GM19043 (cell line): ENCODE measurements at regions not wholly inside any gene's neighbourhood (a gene's known extent, or its start where the extent isn't known, plus 50 kb on each side); places are given as distances from the start of the nearest gene placed in this dataset.

Experiments used
- ATAC-seq: cut with Tn5 transposase; IDR thresholded peaks from one replicate; pipeline ENCODE4 v1.9.1; 2021; ENCODE audit warnings: low read depth; ENCODE audit not compliant: unreplicated experiment

DNA sequence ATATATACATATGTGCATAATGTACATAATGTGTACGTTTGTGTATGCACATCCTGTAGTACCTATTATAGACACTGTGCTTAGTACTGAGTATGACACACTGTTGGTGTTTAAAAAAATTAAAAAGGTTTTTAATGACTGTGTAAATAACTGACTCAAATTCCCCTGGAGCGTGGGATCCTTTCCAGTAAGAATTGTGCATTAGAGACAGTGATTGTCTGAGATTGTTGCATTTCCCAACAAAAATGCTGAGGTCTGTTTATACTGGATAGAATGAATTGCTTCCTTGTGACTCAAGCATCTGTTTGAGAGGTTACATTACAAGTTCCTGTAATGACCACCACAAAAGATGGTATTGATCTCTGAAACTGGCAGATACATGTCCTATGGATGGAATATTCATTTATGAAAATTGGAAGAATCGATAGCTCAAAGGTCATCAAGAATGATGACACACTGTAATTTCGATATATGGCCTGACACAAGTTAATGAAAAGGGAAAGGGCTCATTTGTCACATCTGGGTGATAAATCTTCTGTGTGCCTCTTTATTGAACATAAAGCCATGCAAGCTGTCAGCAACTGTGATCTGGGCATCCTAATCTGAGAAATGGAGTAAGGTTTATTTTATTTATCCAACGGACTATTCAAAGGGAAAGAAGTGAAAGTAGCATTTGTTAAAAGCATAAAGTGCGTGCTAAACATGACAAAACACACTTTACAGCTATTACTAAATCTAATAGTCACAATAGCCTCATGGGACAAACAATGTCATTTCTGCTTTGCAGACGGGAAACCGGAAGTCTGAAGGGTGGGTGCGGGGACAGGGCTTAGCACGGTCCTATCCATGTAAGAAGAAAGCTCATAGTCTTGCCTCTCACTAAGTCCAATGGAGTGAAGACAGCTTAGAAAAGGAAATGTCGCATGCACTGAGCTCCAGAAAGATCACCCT is 228.8 kb downstream of the CDH11 start:
- ATAC-seq: no peak

DNA sequence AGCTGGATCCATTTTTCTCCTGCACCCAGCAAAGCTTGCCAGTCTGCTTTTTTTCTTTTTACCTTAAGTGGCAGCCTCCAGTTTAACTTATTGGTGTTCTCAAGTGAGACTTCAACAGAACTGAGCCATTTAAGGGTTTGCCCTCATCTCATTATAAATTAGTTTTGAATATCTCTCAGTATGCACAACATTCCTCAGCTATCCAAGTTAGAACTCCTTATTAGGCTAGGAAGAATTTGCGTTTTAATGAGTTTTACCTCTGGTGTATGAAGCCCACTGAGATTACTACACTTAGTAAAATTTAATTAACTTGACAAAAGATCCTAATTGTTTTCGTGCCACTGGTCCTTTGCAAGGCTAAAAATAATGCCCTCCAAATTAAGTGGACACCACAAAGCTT is 232.4 kb downstream of the CDH11 start:
- ATAC-seq: no peak

DNA sequence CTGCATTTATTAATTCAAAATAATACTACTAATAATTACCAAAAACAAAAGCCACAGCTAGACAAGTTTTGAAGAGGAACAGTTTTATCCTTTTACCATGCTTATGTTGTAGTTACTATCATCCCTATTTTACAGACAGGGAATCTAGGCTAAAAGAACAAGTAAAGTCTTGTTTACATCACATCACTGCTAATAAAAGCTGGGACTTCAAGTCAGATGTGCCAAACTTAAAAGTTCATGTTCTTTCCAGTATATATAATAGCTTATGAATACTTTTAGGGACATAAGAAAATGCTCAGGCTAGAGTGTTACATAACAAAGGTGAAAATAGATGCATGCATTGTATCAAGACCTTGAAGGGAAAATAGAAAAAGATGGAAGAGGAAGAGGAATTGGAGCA is 234.2 kb downstream of the CDH11 start:
- no peak for ATAC-seq

DNA sequence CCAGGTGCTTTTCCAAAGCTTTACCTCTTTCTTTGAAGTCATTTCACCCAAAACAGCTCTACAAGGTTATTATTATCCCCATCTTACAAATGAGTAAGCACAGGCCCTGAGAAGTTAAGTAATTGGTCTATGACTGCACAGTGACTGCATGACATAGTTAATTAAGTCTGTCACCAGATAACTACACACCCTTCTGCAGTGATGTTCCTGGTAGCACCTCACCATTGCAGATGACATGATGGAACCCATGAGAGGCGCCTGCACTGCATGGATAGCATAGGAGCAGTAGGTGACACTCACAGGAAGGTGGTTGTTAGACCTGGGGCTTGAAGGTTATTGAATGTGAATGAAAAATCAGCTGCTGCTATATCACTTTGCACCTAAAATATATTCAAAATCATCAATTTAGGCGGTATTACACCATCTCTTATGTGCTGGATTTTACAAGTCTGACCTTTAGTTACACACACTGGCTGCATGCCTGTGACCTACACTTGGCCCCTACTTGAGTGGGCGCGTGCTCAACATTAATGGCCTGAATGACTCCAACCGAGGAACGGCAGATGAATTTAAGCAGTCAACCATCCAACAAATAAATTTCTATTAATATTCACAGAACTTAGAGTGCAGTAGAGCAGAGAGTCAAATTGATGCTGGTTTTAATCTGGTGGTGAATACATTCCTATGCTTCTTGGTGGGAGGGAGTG is 239.6 kb downstream of the CDH11 start:
- no peak for ATAC-seq

DNA sequence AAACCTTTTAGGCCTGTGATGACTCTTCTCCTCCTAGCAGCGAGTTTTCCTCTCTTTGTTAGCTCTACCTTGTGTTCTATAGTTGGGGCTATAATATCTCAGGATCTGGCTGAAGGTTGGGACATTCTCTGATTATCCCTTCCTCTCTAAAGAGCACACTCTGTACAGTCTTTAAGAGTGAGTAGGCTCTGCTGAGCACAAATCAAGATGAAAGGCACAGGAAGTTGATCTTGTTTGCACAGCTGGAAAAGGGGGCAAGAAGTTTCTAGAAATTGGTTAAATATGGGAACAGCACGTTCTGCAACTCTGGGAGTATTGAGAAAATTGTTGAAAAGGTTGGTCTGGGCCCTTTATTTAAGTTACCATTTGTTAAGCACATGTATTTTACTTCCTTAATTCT is 240.9 kb downstream of the CDH11 start:
- no peak for ATAC-seq

DNA sequence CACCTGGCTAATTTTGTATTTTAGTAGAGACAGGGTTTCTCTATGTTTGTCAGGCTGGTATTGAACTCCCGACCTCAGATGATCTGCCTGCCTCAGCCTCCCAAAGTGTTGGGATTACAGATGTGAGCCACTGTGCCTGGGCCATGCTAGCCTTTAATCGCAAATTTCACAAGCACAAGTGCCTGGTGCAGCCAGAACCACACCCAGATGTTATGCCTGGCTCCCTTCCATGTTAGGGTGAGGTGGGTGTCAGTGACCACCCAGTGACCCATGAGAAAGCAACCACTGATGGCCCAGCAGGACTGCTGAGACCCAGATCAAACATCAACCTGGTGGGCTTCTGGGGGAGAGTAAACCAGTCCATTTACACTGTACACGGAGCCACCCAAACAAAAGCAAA is 241.9 kb downstream of the CDH11 start:
- ATAC-seq: no peak

DNA sequence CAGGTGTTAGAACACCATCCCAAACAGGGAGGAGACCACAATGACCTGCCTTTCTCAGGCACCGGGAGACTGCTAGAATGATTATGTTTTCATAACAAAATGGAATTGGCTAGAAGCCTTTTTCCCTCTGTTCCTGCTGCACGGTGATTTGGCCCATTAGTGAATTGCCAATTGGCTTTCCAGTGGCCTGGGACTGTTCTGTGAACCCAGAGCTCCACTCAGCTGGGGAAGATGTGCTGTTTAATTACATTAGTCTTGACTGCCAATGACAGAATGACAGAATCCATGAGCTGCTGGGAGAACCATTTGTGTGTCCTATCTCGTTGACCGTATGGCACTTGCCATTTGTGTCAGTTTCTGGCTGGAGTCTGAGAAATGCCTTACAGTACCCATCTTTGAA is 242.9 kb downstream of the CDH11 start:
- no peak for ATAC-seq

DNA sequence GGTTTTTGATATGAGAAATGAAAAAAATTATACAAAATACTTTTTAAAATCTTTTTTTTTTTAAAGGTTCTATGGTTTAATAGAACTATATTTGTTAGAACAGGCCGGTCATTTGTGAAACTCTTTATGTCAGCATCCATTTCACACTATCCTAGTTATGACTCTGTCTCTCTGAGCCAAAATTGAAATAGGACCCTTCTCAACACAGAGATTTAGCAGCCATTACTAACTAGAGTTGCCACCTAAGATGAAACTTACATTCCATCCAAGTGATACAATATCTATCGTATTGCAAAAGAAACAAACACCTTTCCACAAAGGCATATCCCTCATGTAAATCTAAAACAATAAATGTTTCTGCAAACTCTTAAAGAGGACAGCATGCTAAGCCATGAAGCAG is 249.8 kb downstream of the CDH11 start:
- no peak for ATAC-seq

DNA sequence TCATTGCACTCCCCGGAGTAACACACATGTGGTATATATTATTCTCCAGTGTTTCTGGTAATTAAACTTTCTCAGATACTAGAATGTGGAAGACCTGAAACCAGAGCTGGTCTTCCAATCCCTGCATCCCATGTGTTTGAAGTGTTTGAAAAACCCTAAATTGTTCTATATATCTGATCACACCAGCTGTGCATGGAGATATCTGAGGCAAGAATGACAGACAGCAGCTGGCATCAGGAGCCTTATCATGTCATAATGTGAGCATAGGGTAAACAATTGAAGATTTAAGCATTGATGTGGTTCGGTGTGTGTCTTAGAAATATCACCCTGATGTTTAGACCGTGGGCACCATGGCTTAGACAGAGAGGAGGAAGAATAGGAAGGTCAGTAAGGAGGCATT is 251.0 kb downstream of the CDH11 start:
- no peak for ATAC-seq

DNA sequence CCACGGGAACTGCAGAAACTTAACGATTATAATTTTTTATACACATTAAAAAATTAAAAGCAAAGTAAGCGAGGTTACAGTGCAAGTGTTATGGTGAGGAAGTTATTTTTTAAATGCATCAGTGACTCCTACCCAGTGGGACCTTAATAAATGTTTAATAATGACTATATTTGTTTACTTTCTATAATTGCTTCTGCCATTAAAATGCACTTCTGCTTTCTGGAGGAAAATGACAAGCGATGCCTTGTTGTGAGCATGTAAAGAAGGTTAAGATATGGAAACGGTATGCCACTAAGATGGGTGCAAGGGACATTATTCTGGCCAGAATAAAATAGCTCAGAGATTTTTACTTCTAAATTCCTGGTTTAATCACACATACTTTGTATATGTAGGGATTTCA is 252.1 kb downstream of the CDH11 start:
- ATAC-seq: no peak

DNA sequence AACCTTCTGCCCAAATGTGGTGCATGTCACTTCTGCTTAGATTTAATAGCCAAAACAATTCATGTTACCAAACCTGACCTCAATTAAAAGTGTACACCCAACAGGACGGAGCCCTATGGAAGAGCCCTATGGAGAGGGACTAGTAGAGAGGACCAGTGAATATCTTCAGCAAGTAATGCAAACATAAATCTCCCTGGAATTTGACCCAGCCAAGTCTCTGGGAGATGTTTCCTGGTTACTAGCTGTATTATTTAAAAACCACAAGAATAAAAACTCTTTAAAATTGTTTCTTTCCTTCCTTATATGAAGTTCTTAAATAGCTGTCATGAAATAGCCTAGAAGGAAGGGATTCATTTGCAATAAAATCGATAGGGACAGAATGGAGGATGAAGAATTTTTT is 255.8 kb downstream of the CDH11 start:
- ATAC-seq: no peak

DNA sequence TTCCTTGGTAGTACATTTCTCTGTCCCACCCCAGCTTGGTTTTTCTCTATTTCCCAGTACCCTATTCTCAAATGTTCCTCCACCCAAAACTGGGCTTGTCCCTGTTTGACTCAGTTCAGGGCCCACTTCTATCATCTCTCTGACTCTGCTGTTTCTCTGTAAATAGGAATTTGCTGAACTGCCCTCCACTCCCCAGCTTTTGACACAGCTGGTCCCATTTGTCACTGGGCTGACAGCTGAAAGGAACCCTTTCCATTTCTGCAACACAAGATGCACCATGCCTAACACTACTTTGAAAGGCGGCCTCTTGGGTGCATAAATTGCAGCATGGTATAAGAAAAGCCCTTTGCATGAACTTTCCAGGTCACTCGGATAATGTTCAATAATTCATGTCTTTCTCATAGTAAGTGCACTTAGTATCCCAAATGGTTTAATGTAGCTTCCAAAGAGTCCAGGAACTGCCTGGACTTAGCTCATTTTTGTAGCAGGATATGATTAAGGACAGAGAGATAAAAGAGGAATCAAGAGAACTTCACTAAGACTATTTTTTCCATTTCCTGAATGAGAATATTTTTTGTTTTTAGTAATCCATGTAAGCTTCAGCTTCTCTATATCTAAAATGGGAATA is 256.7 kb downstream of the CDH11 start:
- no peak for ATAC-seq

DNA sequence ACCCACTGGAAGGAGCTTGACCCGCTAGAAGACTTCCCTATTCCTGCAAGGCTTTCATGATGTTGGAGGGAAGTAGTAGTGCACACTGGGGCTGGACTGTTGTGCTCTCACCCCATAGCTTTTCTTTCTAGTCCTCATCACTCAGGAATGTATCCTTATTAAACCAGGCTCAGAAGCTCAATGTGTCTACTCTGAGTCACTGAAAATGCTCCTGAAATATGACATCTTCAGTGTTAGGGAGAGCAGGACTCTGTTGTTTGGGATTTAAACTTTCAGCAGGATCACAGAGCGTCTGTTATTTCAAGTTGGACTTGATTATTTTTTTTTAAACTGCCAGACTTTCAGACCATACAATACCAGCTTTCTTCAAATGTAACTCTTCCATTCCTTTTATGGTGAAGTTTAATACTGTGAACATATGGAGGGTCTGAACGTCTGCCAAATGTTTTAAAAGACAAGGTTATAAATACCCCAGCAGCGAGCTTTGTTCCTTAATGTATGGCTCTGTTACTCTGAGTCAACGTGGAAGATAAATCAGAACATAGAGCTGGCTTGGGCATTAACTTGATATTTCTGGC is 257.5 kb downstream of the CDH11 start:
- ATAC-seq: no peak

DNA sequence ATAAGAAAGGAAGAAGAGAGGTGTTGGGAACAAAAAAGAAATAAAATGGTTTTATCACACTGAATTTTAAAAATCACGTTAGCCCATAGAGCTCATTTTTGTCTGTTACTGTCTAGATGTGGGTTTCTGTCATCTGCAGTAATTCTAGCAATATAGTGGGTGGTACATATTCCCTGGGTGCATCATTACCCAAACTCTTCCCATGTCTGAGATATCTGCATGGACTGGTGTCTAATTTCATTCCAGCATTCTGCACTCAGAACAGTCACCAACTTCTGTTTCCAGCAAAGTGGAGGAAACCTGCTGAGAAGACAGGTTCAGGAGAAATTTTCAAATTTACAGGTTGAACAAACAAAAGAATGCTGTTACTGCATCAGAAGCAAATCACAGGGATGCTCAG is 263.8 kb downstream of the CDH11 start:
- no peak for ATAC-seq

DNA sequence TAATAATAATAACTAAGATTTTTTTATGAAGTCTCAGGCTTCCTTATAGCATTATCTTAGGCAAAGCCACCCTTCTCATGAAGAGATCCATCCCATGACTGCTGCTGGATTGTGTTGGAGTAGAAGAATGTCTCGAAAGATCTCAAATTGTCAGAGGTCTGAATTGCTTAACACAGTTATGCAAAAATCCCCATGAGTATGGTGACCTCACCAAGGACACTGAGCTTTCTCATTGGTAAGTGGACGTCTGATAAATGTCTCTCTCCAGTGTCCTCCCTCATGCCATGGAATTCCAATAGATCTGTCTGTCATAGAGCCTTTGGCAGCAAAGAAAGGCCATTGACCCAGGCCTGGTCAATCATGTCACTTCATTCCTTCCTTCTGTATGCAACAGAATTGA is 264.5 kb downstream of the CDH11 start:
- no peak for ATAC-seq

DNA sequence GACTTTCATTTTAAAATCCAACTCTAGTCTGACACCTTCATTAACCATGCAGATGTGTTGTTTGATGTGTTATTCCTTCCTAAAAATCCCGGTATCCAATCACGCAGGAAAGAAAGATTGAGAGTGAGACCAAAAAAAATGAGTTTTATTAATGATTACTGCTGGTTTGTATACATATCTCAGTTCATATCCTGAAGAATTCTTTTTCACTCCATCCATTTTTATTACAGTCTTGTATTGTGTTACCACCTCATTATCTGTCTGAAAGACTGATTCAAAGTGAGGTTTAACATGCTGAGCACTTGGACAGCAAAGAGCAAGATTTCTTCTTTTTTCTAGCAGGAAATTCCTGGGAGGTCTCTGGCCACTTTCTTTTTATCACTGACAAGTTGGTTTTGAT is 268.3 kb downstream of the CDH11 start:
- no peak for ATAC-seq

DNA sequence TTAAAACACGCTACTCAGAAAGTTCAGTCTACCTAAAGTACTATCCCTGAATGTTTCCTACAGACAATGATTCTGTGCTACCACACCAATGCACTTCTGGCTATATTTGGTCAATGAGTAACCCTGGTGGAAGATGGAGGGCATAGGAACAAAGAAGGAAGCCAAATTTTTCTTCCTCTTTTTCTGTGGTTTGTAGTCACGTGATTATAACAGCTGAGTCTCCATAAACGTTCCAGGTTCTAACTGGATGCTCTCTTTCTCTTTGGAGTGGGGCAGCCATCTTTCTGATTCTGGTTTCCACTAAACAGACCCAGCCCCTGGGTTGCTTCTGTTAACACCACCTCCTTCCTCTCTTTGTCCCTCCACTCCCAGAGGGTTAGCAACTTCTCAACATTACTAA is 274.9 kb downstream of the CDH11 start:
- ATAC-seq: no peak

DNA sequence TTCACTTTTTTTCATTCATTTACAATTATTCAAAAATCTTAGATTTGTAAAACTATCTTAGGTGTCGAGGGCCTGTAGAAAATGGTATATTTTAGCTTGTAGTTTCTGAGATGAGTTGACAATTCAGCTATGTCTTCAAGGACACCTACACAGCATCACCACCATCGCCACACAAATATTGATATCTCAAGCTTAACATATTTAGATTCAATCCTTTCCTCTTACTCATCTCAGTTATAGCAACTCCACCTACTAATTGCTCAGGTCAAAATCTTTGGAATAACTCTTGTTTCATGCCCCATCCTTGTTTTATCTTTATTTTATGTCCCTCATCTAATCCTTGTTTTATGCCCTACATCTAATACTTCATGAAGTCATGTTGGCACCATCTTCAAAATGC is 276.8 kb downstream of the CDH11 start:
- no peak for ATAC-seq

DNA sequence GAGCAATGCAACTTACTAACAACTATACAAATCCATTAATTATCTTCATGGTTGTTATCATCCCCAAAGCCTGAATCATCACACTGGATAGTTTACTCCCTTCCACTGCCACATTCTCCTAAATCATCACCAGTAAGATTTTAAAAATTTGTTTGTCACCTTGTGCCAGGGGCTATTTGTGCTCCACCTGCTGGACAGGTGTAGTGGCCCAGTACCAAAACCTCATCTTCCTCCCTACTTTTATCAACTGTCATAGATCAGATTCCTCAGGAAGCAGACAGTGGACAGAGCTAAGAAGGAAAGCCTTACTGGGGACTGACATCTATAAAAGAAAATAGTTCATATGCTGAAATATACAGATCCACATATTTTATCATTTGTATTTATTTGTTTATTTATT is 280.4 kb downstream of the CDH11 start:
- no peak for ATAC-seq

DNA sequence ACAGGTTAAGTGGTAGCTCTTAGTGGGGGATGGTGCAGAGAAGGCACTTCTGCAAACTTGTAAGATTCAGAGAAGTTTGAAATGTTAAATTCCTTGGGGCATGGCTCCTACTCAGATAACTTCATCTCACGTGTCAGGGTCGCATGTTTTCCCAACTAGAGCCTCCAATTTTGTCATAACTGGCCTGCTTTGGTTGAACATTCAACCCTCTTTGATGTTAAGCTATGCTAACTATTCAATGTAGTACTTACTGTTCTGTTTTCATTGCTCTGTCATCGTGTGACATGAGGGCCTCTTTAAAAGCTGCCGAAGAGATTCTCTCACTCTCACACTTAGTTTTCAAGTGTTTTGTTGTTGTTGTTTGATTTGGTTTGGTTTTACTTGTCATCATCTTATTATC is 280.8 kb downstream of the CDH11 start:
- no peak for ATAC-seq

DNA sequence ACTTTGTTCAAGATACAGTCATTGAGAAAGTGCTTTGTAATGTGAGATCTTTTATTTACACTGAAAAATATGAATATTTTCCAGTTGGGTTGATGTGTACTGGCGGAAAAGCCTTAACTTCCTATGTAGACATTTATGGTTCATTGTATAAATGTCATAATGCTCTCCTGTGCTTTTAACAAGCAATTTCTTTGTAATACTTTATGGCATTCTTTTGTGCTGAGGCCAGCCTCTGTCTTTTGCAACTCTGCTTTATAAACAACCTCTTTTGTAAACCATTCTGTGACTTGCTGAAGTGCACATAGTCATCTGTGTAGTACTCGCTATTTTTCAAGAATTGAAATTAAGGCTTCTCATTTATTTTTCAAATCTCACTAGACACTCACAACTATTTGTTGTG is 291.2 kb downstream of the CDH11 start:
- no peak for ATAC-seq
